Omental fat pad (tissue), 3 donors: ENCODE measurements at regions not wholly inside any gene's neighbourhood (a gene's known extent, or its start where the extent isn't known, plus 50 kb on each side); places are given as distances from the start of the nearest gene placed in this dataset.

Source experiments
- ATAC-seq: fragments of 150-250 bp; one replicate; pipeline ENCODE4 v1.9.1; 2016; ENCODE audit warnings: mild to moderate bottlenecking, moderate library complexity; ENCODE audit not compliant: low FRiP score
- DNase-seq: peaks from one replicate; pipeline ENCODE4 v3.0.0-alpha.2; 2019; ENCODE audit warnings: low spot score
- CTCF ChIP-seq, 3 donors: fragments of 450-650 bp; IDR thresholded peaks; one replicate each; pipeline ENCODE4 v1.5.1; 2016 to 2017; ENCODE audit warnings: antibody characterized with exemption in 3 of 3, mild to moderate bottlenecking in 3 of 3, moderate library complexity in 2 of 3

GRCh38 chr13:71021825-71022422, 845.1 kb downstream of the DACH1 start:
- ATAC-seq (no peak), DNase-seq (no peak)
- TF ChIP-seq CTCF (IDR thresholded peaks at IDR 0.05) = no peak

- DNase-seq (no peak), ATAC-seq (no peak)
- TF ChIP-seq CTCF (IDR thresholded peaks at IDR 0.05) = no peak
These were observed 848.0 kb downstream of the DACH1 start for GRCh38 chr13:71018995-71019394.

GRCh38 chr13:71018544-71018943, 848.5 kb downstream of the DACH1 start:
- ATAC-seq = no peak
- no peak for TF ChIP-seq CTCF (IDR thresholded peaks at IDR 0.05)
- no peak for DNase-seq

GRCh38 chr13:71017607-71018006, 849.4 kb downstream of the DACH1 start:
- no peak for TF ChIP-seq CTCF (IDR thresholded peaks at IDR 0.05)
- ATAC-seq (no peak), DNase-seq (no peak)

- ATAC-seq (no peak), DNase-seq (no peak)
- no peak for TF ChIP-seq CTCF (IDR thresholded peaks at IDR 0.05)
These were observed 851.5 kb downstream of the DACH1 start for GRCh38 chr13:71015516-71015915.

- no peak for TF ChIP-seq CTCF (IDR thresholded peaks at IDR 0.05)
- no peak for DNase-seq
- ATAC-seq = no peak
These were observed 852.0 kb downstream of the DACH1 start for GRCh38 chr13:71015021-71015420.

GRCh38 chr13:71005919-71006318, 861.1 kb downstream of the DACH1 start:
- no peak for TF ChIP-seq CTCF (IDR thresholded peaks at IDR 0.05)
- ATAC-seq (no peak), DNase-seq (no peak)
